H9 (cell line): ENCODE measurements at regions not wholly inside any gene's neighbourhood (a gene's known extent, or its start where the extent isn't known, plus 50 kb on each side); places are given as distances from the start of the nearest gene placed in this dataset.

ENCODE experiments used
- DNase-seq: peaks from one replicate; pipeline ENCODE4 v3.0.0-alpha.2; 2017
- H2AFZ ChIP-seq: one replicate; pipeline ENCODE4 v1.6.1; 2013; ENCODE audit warnings: mild to moderate bottlenecking, low read length, control low read depth, moderate library complexity
- H2AK5ac ChIP-seq: 2 replicates; pipeline ENCODE4 v1.6.1; 2013; ENCODE audit warnings: low read length, control low read depth, mixed read lengths; ENCODE audit not compliant: insufficient read length
- H2BK120ac ChIP-seq: one replicate; pipeline ENCODE4 v1.6.1; 2013; ENCODE audit warnings: low read depth, mild to moderate bottlenecking, low read length, control low read depth, inconsistent platforms; ENCODE audit not compliant: poor library complexity, severe bottlenecking
- H2BK12ac ChIP-seq: 2 replicates; pipeline ENCODE4 v1.6.1; 2013; ENCODE audit warnings: low read length, control low read depth, mixed read lengths, low read depth; ENCODE audit not compliant: insufficient read length
- H2BK15ac ChIP-seq: 2 replicates; pipeline ENCODE4 v1.6.1; 2013; ENCODE audit warnings: low read depth, low read length, control low read depth
- H2BK20ac ChIP-seq: one replicate; pipeline ENCODE4 v1.6.1; 2013; ENCODE audit warnings: low read depth, mild to moderate bottlenecking, low read length, control low read depth, inconsistent platforms; ENCODE audit not compliant: poor library complexity, severe bottlenecking
- H2BK5ac ChIP-seq: 2 replicates; pipeline ENCODE4 v1.6.1; 2013; ENCODE audit warnings: low read length, control low read depth, mixed read lengths; ENCODE audit not compliant: insufficient read length
- H3K14ac ChIP-seq: 2 replicates; pipeline ENCODE4 v1.6.1; 2013; ENCODE audit warnings: low read length, control low read depth; ENCODE audit not compliant: insufficient read depth
- H3K18ac ChIP-seq: 2 replicates; pipeline ENCODE4 v1.6.1; 2013; ENCODE audit warnings: low read depth, mild to moderate bottlenecking, mixed read lengths, low read length, control low read depth; ENCODE audit not compliant: insufficient read length
- H3K23ac ChIP-seq: 2 replicates; pipeline ENCODE4 v1.6.1; 2013; ENCODE audit warnings: low read length, control low read depth, mixed read lengths, low read depth; ENCODE audit not compliant: insufficient read length
- H3K23me2 ChIP-seq: 2 replicates; pipeline ENCODE4 v1.6.1; 2013; ENCODE audit warnings: low read depth, mild to moderate bottlenecking, mixed read lengths, low read length, control low read depth; ENCODE audit not compliant: insufficient read length, poor library complexity, severe bottlenecking
- H3K27ac ChIP-seq: 2 replicates; pipeline ENCODE4 v1.5.1; 2013; ENCODE audit warnings: low read length, control low read depth, mixed read lengths, low read depth; ENCODE audit not compliant: insufficient read length
- H3K27me3 ChIP-seq: 2 replicates; pipeline ENCODE4 v1.6.1; 2013; ENCODE audit warnings: low read length, control low read depth, inconsistent platforms; ENCODE audit not compliant: insufficient read depth
- H3K4ac ChIP-seq: 2 replicates; pipeline ENCODE4 v1.6.1; 2013; ENCODE audit warnings: low read depth, mild to moderate bottlenecking, control low read depth, inconsistent platforms, low read length, moderate library complexity
- H3K4me1 ChIP-seq: 2 replicates; pipeline ENCODE4 v1.6.1; 2013; ENCODE audit warnings: low read length, control low read depth, inconsistent platforms; ENCODE audit not compliant: insufficient read depth
- H3K4me2 ChIP-seq: 2 replicates; pipeline ENCODE4 v1.6.1; 2013; ENCODE audit warnings: low read length, control low read depth, mixed read lengths; ENCODE audit not compliant: insufficient read length, insufficient read depth
- H3K56ac ChIP-seq: 2 replicates; pipeline ENCODE4 v1.6.1; 2013; ENCODE audit warnings: low read depth, mild to moderate bottlenecking, mixed read lengths, low read length, control low read depth; ENCODE audit not compliant: insufficient read length
- H3K79me1 ChIP-seq: 2 replicates; pipeline ENCODE4 v1.6.1; 2013; ENCODE audit warnings: low read depth, mild to moderate bottlenecking, moderate library complexity, low read length, control low read depth, inconsistent platforms; ENCODE audit not compliant: insufficient read depth, poor library complexity, severe bottlenecking
- H3K79me2 ChIP-seq: 2 replicates; pipeline ENCODE4 v1.6.1; 2013; ENCODE audit warnings: low read length, control low read depth, inconsistent platforms; ENCODE audit not compliant: insufficient read depth
- H3K9ac ChIP-seq: 2 replicates; pipeline ENCODE4 v1.6.1; 2013; ENCODE audit warnings: low read length, control low read depth, mixed read lengths; ENCODE audit not compliant: insufficient read length; ENCODE audit errors: extremely low read depth
- H3K9me3 ChIP-seq: one replicate; pipeline ENCODE4 v1.6.1; 2013; ENCODE audit warnings: low read depth, low read length, inconsistent platforms; ENCODE audit not compliant: control insufficient read depth
- H3T11ph ChIP-seq: one replicate; pipeline ENCODE4 v1.6.1; 2013; ENCODE audit warnings: mild to moderate bottlenecking, low read length, control low read depth, inconsistent platforms
- H4K20me1 ChIP-seq: one replicate; pipeline ENCODE4 v1.6.1; 2013; ENCODE audit not compliant: control insufficient read depth, insufficient read length, insufficient read depth
- H4K5ac ChIP-seq: 2 replicates; pipeline ENCODE4 v1.6.1; 2013; ENCODE audit warnings: low read depth, mild to moderate bottlenecking, mixed read lengths, low read length, control low read depth; ENCODE audit not compliant: insufficient read length
- H4K8ac ChIP-seq: replicated peaks from 2 replicates; pipeline ENCODE4 v1.6.1; 2013; ENCODE audit warnings: low read length, control low read depth, mixed read lengths, low read depth; ENCODE audit not compliant: insufficient read length
- H4K91ac ChIP-seq: 2 replicates; pipeline ENCODE4 v1.6.1; 2013; ENCODE audit warnings: low read depth, mild to moderate bottlenecking, moderate library complexity, mixed read lengths, low read length, control low read depth; ENCODE audit not compliant: insufficient read length
- H3K27ac Mint-ChIP-seq, 3 experiments: 2 replicates in 2 of 3; 3 replicates in 1 of 3; pipeline ENCODE4 v1.8.0; 2020 to 2021; ENCODE audit warnings: mixed read lengths in 3 of 3, mild to moderate bottlenecking in 1 of 3, moderate library complexity in 1 of 3
- H3K27me3 Mint-ChIP-seq: 2 replicates; pipeline ENCODE4 v1.8.0; 2021; ENCODE audit warnings: low read depth, mild to moderate bottlenecking, moderate library complexity, mixed read lengths
- H3K36me3 Mint-ChIP-seq, 3 experiments: 2 replicates in 2 of 3; 3 replicates in 1 of 3; pipeline ENCODE4 v1.8.0; 2020 to 2021; ENCODE audit warnings: low read depth in 3 of 3, mixed read lengths in 3 of 3; ENCODE audit not compliant: insufficient read depth in 1 of 3
- H3K4me1 Mint-ChIP-seq, 2 experiments: 2 replicates each; pipeline ENCODE4 v1.8.0; 2020; ENCODE audit warnings: mixed read lengths in 2 of 2
- H3K4me3 Mint-ChIP-seq, 2 experiments: 2 replicates in 1 of 2; 3 replicates in 1 of 2; pipeline ENCODE4 v1.8.0; 2020 to 2021; ENCODE audit warnings: mild to moderate bottlenecking in 2 of 2, mixed read lengths in 2 of 2, moderate library complexity in 1 of 2
- H3K9me3 Mint-ChIP-seq, 2 experiments: 2 replicates in 1 of 2; 3 replicates in 1 of 2; pipeline ENCODE4 v1.8.0; 2020; ENCODE audit warnings: mild to moderate bottlenecking in 2 of 2, mixed read lengths in 2 of 2, moderate library complexity in 1 of 2
- WGBS: extraction: QIAGEN DNeasy Blood & Tissue Kit; methylation state at CpG from one replicate; pipeline ENCODE4 v1.1.7; 2013; ENCODE audit warnings: missing lambda C conversion rate, low lambda C conversion rate, mixed read lengths; ENCODE audit not compliant: insufficient read length; ENCODE audit errors: extremely low coverage; 5-methylcytosine and 5-hydroxymethylcytosine counted together
- TF ChIP-seq, protein P1 (sequence below): fragments of 200-600 bp; sonication (generic); conservative IDR thresholded peaks from 3 replicates; pipeline ENCODE4 v1.8.0; 2021; ENCODE audit warnings: antibody characterized with exemption, mild to moderate bottlenecking

DNA sequence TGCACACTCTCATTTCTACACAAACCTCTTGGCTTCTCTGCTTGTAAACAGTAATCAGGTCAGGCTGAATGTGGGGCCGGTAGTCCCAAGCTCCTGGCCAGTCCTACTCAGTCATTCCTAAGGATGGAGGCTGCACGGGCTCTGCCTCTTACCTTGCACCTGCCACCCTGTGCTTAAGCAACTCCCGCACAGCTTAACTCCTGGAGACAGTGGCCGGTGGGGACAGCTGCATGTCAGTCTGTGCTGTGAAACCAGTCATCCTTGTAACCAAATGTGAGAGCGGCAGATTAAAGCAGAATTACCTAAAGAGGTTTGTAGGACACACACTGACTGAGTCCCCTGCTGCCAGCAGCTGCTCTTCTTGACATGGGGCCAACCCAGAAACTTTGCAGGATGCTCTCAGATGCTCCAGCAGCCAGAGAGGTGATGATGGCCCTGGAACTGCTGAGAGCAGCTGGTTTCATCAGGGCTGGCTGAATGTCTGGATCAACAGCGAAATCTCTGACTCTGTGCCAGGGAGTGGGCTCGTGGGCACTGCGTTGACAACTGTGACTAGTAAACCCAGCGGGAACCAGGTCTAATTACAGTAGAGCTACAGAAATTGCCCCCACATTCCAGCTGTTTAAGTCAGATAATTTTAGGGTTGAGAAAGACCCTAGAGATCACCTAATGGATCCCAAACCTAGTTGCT lies 123.7 kb downstream of the ANAPC4 start:
- no peaks in the 10 kb centered on the region for H3K79me2 ChIP-seq
- no peak overlapping the region for H3K9ac ChIP-seq
- Mint-ChIP-seq H3K4me1 (no peaks in the 10 kb centered on the region), H3K27ac (no peak overlapping the region), H3K9me3 (peaks cover 0 to 2% of the 10 kb centered on the region in 2 experiments; a peak in 2 of 5 replicates), H3K4me3 (no peak overlapping the region), H3K27me3 (peaks cover 8% of the 10 kb centered on the region), H3K36me3 (no peaks in the 10 kb centered on the region; a peak in 1 of 7 replicates)
- no peak overlapping the region for H3K4ac ChIP-seq
- no peak overlapping the region for H3K18ac ChIP-seq
- H3K27ac ChIP-seq = no peak overlapping the region
- DNase-seq = no peak
- no peaks in the 10 kb centered on the region for H3K79me1 ChIP-seq
- H4K20me1 ChIP-seq = no peaks in the 10 kb centered on the region
- no peak overlapping the region for H2AFZ ChIP-seq
- H3K14ac ChIP-seq = no peak overlapping the region
- no peak overlapping the region for H2BK12ac ChIP-seq
- no peak overlapping the region for H2BK20ac ChIP-seq
- H4K5ac ChIP-seq = no peak overlapping the region
- no CpG with 5 or more reads among the region's 9 CpGs for WGBS
- H3K23me2 ChIP-seq = no peaks in the 10 kb centered on the region
- no peak overlapping the region for H4K8ac ChIP-seq
- H2BK120ac ChIP-seq = no peak overlapping the region
- TF ChIP-seq, protein P1, sequence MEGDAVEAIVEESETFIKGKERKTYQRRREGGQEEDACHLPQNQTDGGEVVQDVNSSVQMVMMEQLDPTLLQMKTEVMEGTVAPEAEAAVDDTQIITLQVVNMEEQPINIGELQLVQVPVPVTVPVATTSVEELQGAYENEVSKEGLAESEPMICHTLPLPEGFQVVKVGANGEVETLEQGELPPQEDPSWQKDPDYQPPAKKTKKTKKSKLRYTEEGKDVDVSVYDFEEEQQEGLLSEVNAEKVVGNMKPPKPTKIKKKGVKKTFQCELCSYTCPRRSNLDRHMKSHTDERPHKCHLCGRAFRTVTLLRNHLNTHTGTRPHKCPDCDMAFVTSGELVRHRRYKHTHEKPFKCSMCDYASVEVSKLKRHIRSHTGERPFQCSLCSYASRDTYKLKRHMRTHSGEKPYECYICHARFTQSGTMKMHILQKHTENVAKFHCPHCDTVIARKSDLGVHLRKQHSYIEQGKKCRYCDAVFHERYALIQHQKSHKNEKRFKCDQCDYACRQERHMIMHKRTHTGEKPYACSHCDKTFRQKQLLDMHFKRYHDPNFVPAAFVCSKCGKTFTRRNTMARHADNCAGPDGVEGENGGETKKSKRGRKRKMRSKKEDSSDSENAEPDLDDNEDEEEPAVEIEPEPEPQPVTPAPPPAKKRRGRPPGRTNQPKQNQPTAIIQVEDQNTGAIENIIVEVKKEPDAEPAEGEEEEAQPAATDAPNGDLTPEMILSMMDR = no peak
- no peak overlapping the region for H2BK15ac ChIP-seq
- H3K9me3 ChIP-seq = no peaks in the 10 kb centered on the region
- H3K27me3 ChIP-seq = no peaks in the 10 kb centered on the region
- H2AK5ac ChIP-seq = no peak overlapping the region
- H3T11ph ChIP-seq = no peak overlapping the region
- no peak overlapping the region for H2BK5ac ChIP-seq
- H3K23ac ChIP-seq = no peak overlapping the region
- H3K4me1 ChIP-seq = no peaks in the 10 kb centered on the region
- no peak overlapping the region for H3K4me2 ChIP-seq
- H3K56ac ChIP-seq = no peak overlapping the region
- H4K91ac ChIP-seq = no peak overlapping the region
